ENCODE measurements at regions not wholly inside any gene's neighbourhood (a gene's known extent, or its start where the extent isn't known, plus 50 kb on each side); places are given as distances from the start of the nearest gene placed in this dataset.
A peak's percentile ranks its signal among the peaks of the same experiment; 100 is the strongest.

GRCh38 chr5:17425385-17426070, 72.5 kb upstream of the TAF11L2 start:
- TF ChIP-seq, protein P1, sequence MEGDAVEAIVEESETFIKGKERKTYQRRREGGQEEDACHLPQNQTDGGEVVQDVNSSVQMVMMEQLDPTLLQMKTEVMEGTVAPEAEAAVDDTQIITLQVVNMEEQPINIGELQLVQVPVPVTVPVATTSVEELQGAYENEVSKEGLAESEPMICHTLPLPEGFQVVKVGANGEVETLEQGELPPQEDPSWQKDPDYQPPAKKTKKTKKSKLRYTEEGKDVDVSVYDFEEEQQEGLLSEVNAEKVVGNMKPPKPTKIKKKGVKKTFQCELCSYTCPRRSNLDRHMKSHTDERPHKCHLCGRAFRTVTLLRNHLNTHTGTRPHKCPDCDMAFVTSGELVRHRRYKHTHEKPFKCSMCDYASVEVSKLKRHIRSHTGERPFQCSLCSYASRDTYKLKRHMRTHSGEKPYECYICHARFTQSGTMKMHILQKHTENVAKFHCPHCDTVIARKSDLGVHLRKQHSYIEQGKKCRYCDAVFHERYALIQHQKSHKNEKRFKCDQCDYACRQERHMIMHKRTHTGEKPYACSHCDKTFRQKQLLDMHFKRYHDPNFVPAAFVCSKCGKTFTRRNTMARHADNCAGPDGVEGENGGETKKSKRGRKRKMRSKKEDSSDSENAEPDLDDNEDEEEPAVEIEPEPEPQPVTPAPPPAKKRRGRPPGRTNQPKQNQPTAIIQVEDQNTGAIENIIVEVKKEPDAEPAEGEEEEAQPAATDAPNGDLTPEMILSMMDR (IDR thresholded peaks at IDR 0.05; ENCODE audit: control extremely low read depth, extremely low read depth, low read depth, missing control alignments) = no peak

DNA sequence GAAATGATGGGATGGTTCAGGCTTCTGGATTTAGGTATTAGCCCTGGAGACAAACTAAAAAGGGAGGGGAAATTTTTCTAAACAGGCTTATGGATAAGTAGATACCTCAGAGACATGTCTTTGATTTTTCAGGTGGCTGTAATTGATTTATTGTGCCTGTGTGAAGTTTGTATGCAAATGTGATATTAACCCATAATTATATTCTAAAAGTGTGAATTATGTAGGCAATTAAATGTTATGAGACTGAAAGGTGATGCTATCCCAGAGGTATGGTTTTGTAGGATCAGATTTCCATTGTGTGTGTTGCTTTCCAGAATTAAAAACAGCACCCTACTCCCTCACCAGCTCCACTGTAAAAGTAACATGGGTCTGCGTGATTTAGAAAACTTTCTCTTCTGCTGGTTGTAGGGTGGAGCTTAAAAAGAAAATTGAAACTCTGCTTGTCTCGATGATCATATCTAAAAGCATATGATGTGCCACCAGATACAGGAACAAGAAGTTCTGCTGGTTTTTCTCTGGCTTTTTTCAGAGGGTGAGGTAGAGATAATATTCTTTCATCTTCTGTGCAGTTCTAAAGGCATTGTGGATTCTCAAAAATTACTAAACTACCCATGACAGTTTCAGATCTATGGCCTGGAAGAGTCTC, 71.8 kb upstream of the TAF11L2 start:
- TF ChIP-seq, protein P1 (IDR thresholded peaks at IDR 0.05; ENCODE audit: control extremely low read depth, extremely low read depth, low read depth, missing control alignments) = no peak
- peak; percentile 42 for DNase-seq (ENCODE audit: extremely low spot score)
- CTCF ChIA-PET = interaction anchor here (1.5 to 2.1 kb wide), 3 partner anchors 11 to 210 kb away, joined by 4 to 8 read pairs (median 5); no protein-coding TSS in a partner anchor
- POLR2A ChIA-PET = no interaction called here

More at GRCh38 chr5:17425385-17426070, 72.5 kb upstream of the TAF11L2 start:
- ChIA-PET POLR2A (no interaction called here), CTCF (interaction anchor here (1.5 to 2.1 kb wide), 3 partner anchors 12 to 210 kb away, joined by 4 to 8 read pairs (median 5); no protein-coding TSS in a partner anchor)
- DNase-seq (ENCODE audit: extremely low spot score) = peak; percentile 34

- TF ChIP-seq, protein P1 (IDR thresholded peaks at IDR 0.05; ENCODE audit: control extremely low read depth, extremely low read depth, low read depth, missing control alignments) = no peak
Measured at GRCh38 chr5:17428176-17428800, 69.7 kb upstream of the TAF11L2 start.

GRCh38 chr5:17429353-17429752, 68.7 kb upstream of the TAF11L2 start:
- TF ChIP-seq, protein P1 (IDR thresholded peaks at IDR 0.05; ENCODE audit: control extremely low read depth, extremely low read depth, low read depth, missing control alignments) = no peak
- no peak for DNase-seq (ENCODE audit: extremely low spot score)
- CTCF ChIA-PET = interaction anchor here (1.6 kb wide), 1 partner anchor 8 kb away, joined by 4 read pairs; no protein-coding TSS in a partner anchor
- POLR2A ChIA-PET = no interaction called here

More at GRCh38 chr5:17428176-17428800, 69.7 kb upstream of the TAF11L2 start:
- DNase-seq (ENCODE audit: extremely low spot score) = no peak
- POLR2A ChIA-PET = no interaction called here
- CTCF ChIA-PET = interaction anchor here (1.6 kb wide), 1 partner anchor 9 kb away, joined by 4 read pairs; no protein-coding TSS in a partner anchor

- DNase-seq (ENCODE audit: extremely low spot score) = no peak
- ChIA-PET POLR2A (no interaction called here), CTCF (no interaction called here)
- TF ChIP-seq, protein P1 (IDR thresholded peaks at IDR 0.05; ENCODE audit: control extremely low read depth, extremely low read depth, low read depth, missing control alignments) = no peak
Measured at GRCh38 chr5:17430241-17430640, 67.8 kb upstream of the TAF11L2 start.

GRCh38 chr5:17431272-17432050, 66.6 kb upstream of the TAF11L2 start:
- DNase-seq (ENCODE audit: extremely low spot score) = no peak
- TF ChIP-seq, protein P1 (IDR thresholded peaks at IDR 0.05; ENCODE audit: control extremely low read depth, extremely low read depth, low read depth, missing control alignments) = no peak
- CTCF ChIA-PET = no interaction called here
- POLR2A ChIA-PET = interaction anchor here (0.7 kb wide), 1 partner anchor 737 kb away, joined by 4 read pairs; no protein-coding TSS in a partner anchor

Measured in GM10248 (cell line).